Psoas muscle (tissue), 7 donors: ENCODE measurements at regions not wholly inside any gene's neighbourhood (a gene's known extent, or its start where the extent isn't known, plus 50 kb on each side); places are given as distances from the start of the nearest gene placed in this dataset.
"Not testable (repeated sequence)": the region's sequence is repeated elsewhere in the genome, so short reads cannot be mapped to it uniquely, and the experiment has no call there.

ENCODE experiments used
- ATAC-seq, 4 donors: fragments of 200-7000 bp; cut with Tn5 transposase; one replicate each; pipeline ENCODE4 v1.9.1; 2020; ENCODE audit warnings: moderate library complexity in 3 of 4, mild to moderate bottlenecking in 2 of 4
- DNase-seq, 2 donors: peaks; one replicate each; pipeline ENCODE4 v3.0.0-alpha.2; 2020
- H3K27ac ChIP-seq: fragments of 200-600 bp; one replicate; pipeline ENCODE4 v1.8.0; 2022
- H3K27me3 ChIP-seq, 3 donors: fragments of 200-600 bp in 1 of 3; one replicate each; pipeline versions ENCODE4 v1.6.1 to v1.8.0; 2013 to 2022; ENCODE audit warnings: low read length in 2 of 3, mild to moderate bottlenecking in 2 of 3, moderate library complexity in 1 of 3; ENCODE audit not compliant: insufficient read depth in 3 of 3
- H3K36me3 ChIP-seq, 2 donors: fragments of 200-600 bp in 1 of 2; one replicate each; pipeline versions ENCODE4 v1.6.1 to v1.8.0; 2013 to 2022; ENCODE audit warnings: low read depth in 1 of 2, mild to moderate bottlenecking in 1 of 2, moderate library complexity in 1 of 2; ENCODE audit not compliant: insufficient read depth in 1 of 2
- H3K4me1 ChIP-seq: fragments of 200-600 bp; one replicate; pipeline ENCODE4 v1.8.0; 2022
- H3K4me3 ChIP-seq: fragments of 200-600 bp; one replicate; pipeline ENCODE4 v1.8.0; 2022; ENCODE audit warnings: mild to moderate bottlenecking
- H3K9me3 ChIP-seq: fragments of 200-600 bp; one replicate; pipeline ENCODE4 v1.8.0; 2022
- CTCF ChIP-seq: fragments of 200-600 bp; IDR thresholded peaks from one replicate; pipeline ENCODE4 v1.8.0; 2022; ENCODE audit warnings: antibody characterized with exemption
- WGBS, 3 donors: extraction: QIAGEN DNeasy Blood & Tissue Kit; methylation state at CpG; one replicate each; pipeline versions ENCODE4 v1.1.6 to v1.1.7; 2013; 5-methylcytosine and 5-hydroxymethylcytosine counted together
- intact Hi-C, 2 donors: fragments of 100-400 bp; cut with DNase I; formaldehyde crosslinking; loops; one replicate each; pipeline versions ENCODE4 v1.11.0 to v1.14.2; 2022
- donor health status: healthy with polysubstance abuse.
- donor health status: DM: no; HTN: no; CAD: no; lungs with moderate emphysema.
- donor health status: Bipolar disorder and iron deficiency.
- donor health status: healthy.
- donor health status: DM: yes; HTN: yes; CAD: no.
- donor health status: DM: no; HTN: no; CAD: no.
- donor health status: DM: yes; HTN: yes; CAD: no.

DNA sequence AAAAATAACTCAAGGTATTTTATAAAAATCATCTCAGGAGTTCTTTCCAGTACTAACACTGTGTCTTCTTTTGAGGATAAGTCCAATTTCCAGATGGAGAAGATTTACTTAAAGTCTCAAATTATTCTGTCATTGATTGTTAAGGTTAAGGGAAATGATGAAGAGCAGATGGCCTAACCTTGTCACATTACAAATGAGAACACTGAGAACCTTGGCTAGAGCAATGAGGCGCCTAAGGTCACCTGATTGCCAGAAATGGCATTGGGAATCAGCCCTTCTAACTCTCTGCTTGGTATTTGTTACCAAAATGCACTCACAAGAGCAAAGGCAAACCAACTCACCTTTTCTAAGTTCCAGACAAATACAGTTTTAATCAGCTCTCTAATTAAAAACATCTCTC, 835.1 kb downstream of the RNF144A start:
- DNase-seq, result no peak
- ATAC-seq, result no peak
- Histone ChIP-seq H3K9me3 (peaks cover 6% of the 10 kb centered on the region), H3K4me3 (no peak overlapping the region), H3K36me3 (no peaks in the 10 kb centered on the region), H3K4me1 (no peaks in the 10 kb centered on the region), H3K27ac (no peak overlapping the region), H3K27me3 (no peaks in the 10 kb centered on the region)
- WGBS, 3 donors, result 59 to 75% (median 73%) methylated on average over 1 of the region's 1 CpG
- intact Hi-C loops, result no loop called here
- no peak for TF ChIP-seq CTCF

GRCh38 chr2:7753777-7754176, 836.6 kb downstream of the RNF144A start:
- TF ChIP-seq CTCF, result no peak

DNA sequence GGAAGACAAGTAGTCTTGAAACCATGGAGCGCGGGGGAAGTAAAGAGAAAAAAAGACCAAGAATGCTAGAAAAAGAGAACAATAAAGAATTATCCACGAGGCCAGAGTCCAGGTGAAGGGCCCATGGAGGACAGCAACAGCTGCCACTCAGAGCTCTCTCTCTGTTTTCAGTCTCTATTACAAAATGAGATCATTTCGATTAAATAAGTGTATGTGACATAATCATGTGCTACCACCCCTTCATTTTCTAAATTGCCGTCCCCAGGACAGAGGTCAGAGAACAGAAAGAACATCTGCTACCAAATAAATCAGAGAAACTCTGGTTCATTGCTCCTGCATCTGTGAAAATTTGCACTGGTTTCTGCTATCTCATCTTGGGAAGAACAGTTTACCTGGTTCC, 838.7 kb downstream of the RNF144A start:
- ATAC-seq, result no peak
- H3K9me3 ChIP-seq, result peaks cover 10% of the 10 kb centered on the region
- H3K27ac ChIP-seq, result no peak overlapping the region
- intact Hi-C loops, result no loop called here
- H3K36me3 ChIP-seq, result no peaks in the 10 kb centered on the region
- WGBS, 3 donors, result 57 to 67% (median 59%) methylated on average over 5 of the region's 5 CpGs
- H3K4me1 ChIP-seq, result no peaks in the 10 kb centered on the region
- H3K4me3 ChIP-seq, result no peak overlapping the region
- no peak for TF ChIP-seq CTCF
- no peaks in the 10 kb centered on the region for H3K27me3 ChIP-seq
- DNase-seq, result no peak

More at GRCh38 chr2:7753777-7754176, 836.6 kb downstream of the RNF144A start:
- Histone ChIP-seq H3K27me3 (no peaks in the 10 kb centered on the region), H3K27ac (no peak overlapping the region), H3K36me3 (no peaks in the 10 kb centered on the region), H3K4me3 (no peak overlapping the region), H3K4me1 (no peaks in the 10 kb centered on the region), H3K9me3 (peaks cover 10% of the 10 kb centered on the region)
- no peak for ATAC-seq
- intact Hi-C loops, result no loop called here
- no peak for DNase-seq

GRCh38 chr2:7758073-7758759, 841.0 kb downstream of the RNF144A start:
- intact Hi-C loops, result no loop called here
- Histone ChIP-seq H3K27ac (no peak overlapping the region), H3K4me3 (no peak overlapping the region), H3K9me3 (peaks cover 10% of the 10 kb centered on the region), H3K4me1 (no peaks in the 10 kb centered on the region), H3K27me3 (no peaks in the 10 kb centered on the region), H3K36me3 (no peaks in the 10 kb centered on the region)
- TF ChIP-seq CTCF, result no peak
- WGBS, 3 donors, result 84 to 88% (median 84%) methylated on average over 3 of the region's 3 CpGs
- ATAC-seq, result no peak
- no peak for DNase-seq

- Histone ChIP-seq H3K9me3 (peaks cover 4% of the 10 kb centered on the region), H3K27ac (no peak overlapping the region), H3K36me3 (no peaks in the 10 kb centered on the region), H3K4me1 (no peaks in the 10 kb centered on the region), H3K27me3 (no peaks in the 10 kb centered on the region), H3K4me3 (no peak overlapping the region)
- intact Hi-C loops, result no loop called here
- no peak for TF ChIP-seq CTCF
- ATAC-seq (no peak), DNase-seq (no peak)
- WGBS, 3 donors, result 86 to 90% (median 87%) methylated on average over 3 of the region's 3 CpGs
These were observed 842.7 kb downstream of the RNF144A start for GRCh38 chr2:7759898-7760297.

GRCh38 chr2:7763418-7763817, 846.2 kb downstream of the RNF144A start:
- ATAC-seq, intact Hi-C loops: not testable (repeated sequence)

More at GRCh38 chr2:7763418-7763817, 846.2 kb downstream of the RNF144A start:
- not testable (repeated sequence) for H3K36me3 ChIP-seq, H3K27me3 ChIP-seq, DNase-seq, H3K4me3 ChIP-seq, H3K4me1 ChIP-seq, H3K27ac ChIP-seq, H3K9me3 ChIP-seq
- WGBS, 3 donors, result 92 to 100% (median 96%) methylated on average over 3 of the region's 3 CpGs
